GM12878 (cell line): ENCODE measurements at regions not wholly inside any gene's neighbourhood (a gene's known extent, or its start where the extent isn't known, plus 50 kb on each side); places are given as distances from the start of the nearest gene placed in this dataset.

ENCODE experiments used
- CHD4 ChIP-seq: fragments of 200-600 bp; sonication (generic); IDR thresholded peaks from 2 replicates; pipeline ENCODE4 v1.6.1; 2016; ENCODE audit warnings: mild to moderate bottlenecking
- CTCF ChIP-seq, 3 experiments: IDR thresholded peaks in 2 of 3; conservative IDR thresholded peaks in 1 of 3; 2 replicates each; pipeline ENCODE4 v1.5.1; 2011; ENCODE audit warnings: low read depth in 3 of 3, low read length in 3 of 3, mild to moderate bottlenecking in 3 of 3, control low read depth in 2 of 3, moderate library complexity in 2 of 3, inconsistent platforms in 1 of 3, mixed read lengths in 1 of 3; ENCODE audit not compliant: control insufficient read depth in 2 of 3, insufficient read depth in 1 of 3; ENCODE audit errors: extremely low read depth in 1 of 3
- ETV6 ChIP-seq, 2 experiments: fragments of 450-650 bp in 1 of 2; IDR thresholded peaks in 1 of 2; conservative IDR thresholded peaks in 1 of 2; 2 replicates each; pipeline ENCODE4 v1.6.1; 2014; ENCODE audit warnings: antibody characterized with exemption in 1 of 2, borderline replicate concordance in 1 of 2, low read depth in 1 of 2, mild to moderate bottlenecking in 1 of 2, moderate library complexity in 1 of 2
- MXI1 ChIP-seq: fragments of 150-350 bp; IDR thresholded peaks from 2 replicates; pipeline ENCODE4 v1.6.1; 2011; ENCODE audit warnings: low read depth, mild to moderate bottlenecking, inconsistent platforms, low read length, improper control_type of control experiment
- MYC ChIP-seq: IDR thresholded peaks from 2 replicates; pipeline ENCODE4 v1.6.1; 2011; ENCODE audit warnings: mild to moderate bottlenecking, low read length, moderate library complexity, inconsistent platforms; ENCODE audit not compliant: insufficient read depth, insufficient replicate concordance, insufficient read length, severe bottlenecking
- POLR2AphosphoS5 ChIP-seq: IDR thresholded peaks from 2 replicates; pipeline ENCODE4 v1.6.1; 2011; ENCODE audit warnings: mild to moderate bottlenecking, low read length, inconsistent platforms
- REST ChIP-seq: IDR thresholded peaks from 2 replicates; pipeline ENCODE4 v1.6.1; 2012; ENCODE audit warnings: mild to moderate bottlenecking, low read depth, low read length

- no peak for TF ChIP-seq CTCF (IDR thresholded peaks at IDR 0.05 in 2 of 3, conservative IDR thresholded peaks at IDR 0.05 in 1 of 3; ENCODE audit: control insufficient read depth in 2 of 3, extremely low read depth in 1 of 3, insufficient read depth in 1 of 3, low read depth in 3 of 3, low read length in 3 of 3)
- no peak for TF ChIP-seq POLR2AphosphoS5
- TF ChIP-seq MYC: no peak
- TF ChIP-seq CHD4: no peak
- no peak for TF ChIP-seq REST
- no peak for TF ChIP-seq MXI1
- TF ChIP-seq ETV6 (conservative IDR thresholded peaks at IDR 0.05 in 1 of 2, IDR thresholded peaks at IDR 0.05 in 1 of 2; ENCODE audit: borderline replicate concordance in 1 of 2, low read depth in 1 of 2): no peak
These were observed 221.3 kb upstream of the UBE2E2 start for GRCh38 chr3:22981861-22982260.
